BE2C (cell line): ENCODE measurements at regions not wholly inside any gene's neighbourhood (a gene's known extent, or its start where the extent isn't known, plus 50 kb on each side); places are given as distances from the start of the nearest gene placed in this dataset.
A peak's percentile ranks its signal among the peaks of the same experiment; 100 is the strongest.

ENCODE experiments used
- DNase-seq: peaks from one replicate; pipeline ENCODE4 v3.0.0-alpha.2; 2020
- H3K27me3 ChIP-seq: fragments of 250-450 bp; sonication (Bioruptor Pico); 2 replicates; pipeline ENCODE4 v1.5.1; 2020; ENCODE audit warnings: mild to moderate bottlenecking
- H3K36me3 ChIP-seq: fragments of 250-450 bp; sonication (Bioruptor Pico); 2 replicates; pipeline ENCODE4 v1.5.1; 2020; ENCODE audit warnings: mild to moderate bottlenecking
- H3K4me1 ChIP-seq: fragments of 250-450 bp; sonication (Bioruptor Pico); 2 replicates; pipeline ENCODE4 v1.5.1; 2020
- H3K4me3 ChIP-seq: 2 replicates; pipeline ENCODE4 v1.5.1; 2011; ENCODE audit warnings: low read depth, low read length
- H3K9me3 ChIP-seq: fragments of 250-450 bp; sonication (Bioruptor Pico); 2 replicates; pipeline ENCODE4 v1.5.1; 2020
- CTCF ChIP-seq: IDR thresholded peaks from 2 replicates; pipeline ENCODE4 v1.5.1; 2012; ENCODE audit warnings: mild to moderate bottlenecking, low read depth, low read length

- H3K9me3 ChIP-seq, result no peaks in the 10 kb centered on the region
- H3K4me1 ChIP-seq, result no peaks in the 10 kb centered on the region
- H3K36me3 ChIP-seq, result no peaks in the 10 kb centered on the region
- peak; percentile 24 for DNase-seq
- no peak overlapping the region for H3K4me3 ChIP-seq
- no peaks in the 10 kb centered on the region for H3K27me3 ChIP-seq
- TF ChIP-seq CTCF, result peak; percentile 39
Measured at GRCh38 chr1:213931836-213932235, 55.9 kb upstream of the PROX1 start.

GRCh38 chr1:213933336-213933735, 54.4 kb upstream of the PROX1 start:
- Histone ChIP-seq H3K4me1 (no peaks in the 10 kb centered on the region), H3K27me3 (no peaks in the 10 kb centered on the region), H3K4me3 (no peak overlapping the region), H3K36me3 (no peaks in the 10 kb centered on the region), H3K9me3 (no peaks in the 10 kb centered on the region)
- no peak for DNase-seq
- no peak for TF ChIP-seq CTCF

GRCh38 chr1:213934649-213935048, 53.1 kb upstream of the PROX1 start:
- TF ChIP-seq CTCF, result no peak
- Histone ChIP-seq H3K4me1 (peaks cover under 1% of the 10 kb centered on the region; the same call in 1 of the 2 replicates), H3K27me3 (no peaks in the 10 kb centered on the region), H3K36me3 (no peaks in the 10 kb centered on the region), H3K9me3 (no peaks in the 10 kb centered on the region), H3K4me3 (no peak overlapping the region)
- DNase-seq, result peak; percentile 40

DNA sequence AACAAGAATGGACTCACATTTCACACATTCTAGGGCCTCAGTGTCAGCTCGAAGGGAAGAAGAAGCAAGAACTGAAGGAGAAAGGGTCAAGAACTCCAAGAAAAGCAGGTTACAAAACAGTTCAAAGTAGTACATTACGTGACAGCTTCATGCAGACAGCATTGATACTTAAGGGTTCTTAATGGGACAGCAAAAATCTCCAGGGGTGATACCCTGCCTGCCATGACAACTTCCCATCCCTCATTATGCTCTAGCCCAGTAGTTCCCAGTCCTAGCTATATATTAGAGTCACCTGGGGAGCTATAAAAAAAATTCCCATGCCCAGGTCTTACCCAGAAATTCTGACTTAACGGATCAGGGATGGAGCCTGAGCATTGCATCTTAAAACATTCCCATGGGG, 51.2 kb upstream of the PROX1 start:
- no peaks in the 10 kb centered on the region; the same call in 1 of the 2 replicates for H3K9me3 ChIP-seq
- no peaks in the 10 kb centered on the region for H3K36me3 ChIP-seq
- DNase-seq, result no peak
- H3K27me3 ChIP-seq, result no peaks in the 10 kb centered on the region
- no peak for TF ChIP-seq CTCF
- H3K4me3 ChIP-seq, result no peak overlapping the region
- peaks cover 4% of the 10 kb centered on the region; the same call in 1 of the 2 replicates for H3K4me1 ChIP-seq
